ENCODE measurements at regions not wholly inside any gene's neighbourhood (a gene's known extent, or its start where the extent isn't known, plus 50 kb on each side); places are given as distances from the start of the nearest gene placed in this dataset.

- WGBS (ENCODE audit: extremely low coverage, insufficient read length, low lambda C conversion rate): no CpG with 5 or more reads among the region's 1 CpG
- Histone ChIP-seq H2BK5ac (ENCODE audit: insufficient read length, low read length) (no peak overlapping the region), H3K23ac (ENCODE audit: insufficient read length, low read depth, low read length) (no peak overlapping the region), H2BK15ac (ENCODE audit: low read depth, low read length) (no peak overlapping the region), H4K8ac (replicated peaks; ENCODE audit: insufficient read length, low read depth, low read length) (no peak overlapping the region), H3K9me3 (ENCODE audit: control insufficient read depth, low read depth, low read length) (no peaks in the 10 kb centered on the region), H3K4me1 (ENCODE audit: insufficient read depth, low read length) (peaks cover 3% of the 10 kb centered on the region; the same call in 1 of the 2 replicates), H2BK12ac (ENCODE audit: insufficient read length, low read depth, low read length) (no peak overlapping the region), H3K18ac (ENCODE audit: insufficient read length, low read depth, low read length) (no peak overlapping the region), H3K56ac (ENCODE audit: insufficient read length, low read depth, low read length) (no peak overlapping the region), H3K9ac (ENCODE audit: extremely low read depth, insufficient read length, low read length) (no peak overlapping the region), H4K20me1 (ENCODE audit: control insufficient read depth, insufficient read depth, insufficient read length) (no peaks in the 10 kb centered on the region), H3K4me2 (ENCODE audit: insufficient read depth, insufficient read length, low read length) (no peak overlapping the region), H3T11ph (ENCODE audit: low read length) (no peak overlapping the region), H2BK120ac (ENCODE audit: low read depth, low read length, poor library complexity, severe bottlenecking) (no peak overlapping the region), H3K27me3 (ENCODE audit: insufficient read depth, low read length) (no peaks in the 10 kb centered on the region), H2AK5ac (ENCODE audit: insufficient read length, low read length) (no peak overlapping the region), H3K79me2 (ENCODE audit: insufficient read depth, low read length) (no peaks in the 10 kb centered on the region), H3K23me2 (ENCODE audit: insufficient read length, low read depth, low read length, poor library complexity, severe bottlenecking) (no peaks in the 10 kb centered on the region), H3K14ac (ENCODE audit: insufficient read depth, low read length) (no peak overlapping the region), H3K27ac (ENCODE audit: insufficient read length, low read depth, low read length) (no peak overlapping the region), H4K91ac (ENCODE audit: insufficient read length, low read depth, low read length) (no peak overlapping the region), H3K4ac (ENCODE audit: low read depth, low read length) (no peak overlapping the region), H2BK20ac (ENCODE audit: low read depth, low read length, poor library complexity, severe bottlenecking) (no peak overlapping the region), H4K5ac (ENCODE audit: insufficient read length, low read depth, low read length) (no peak overlapping the region), H3K79me1 (ENCODE audit: insufficient read depth, low read depth, low read length, poor library complexity, severe bottlenecking) (no peaks in the 10 kb centered on the region), H2AFZ (ENCODE audit: low read length) (no peak overlapping the region)
- no peaks in the 10 kb centered on the region for H3K27me3 Mint-ChIP-seq (ENCODE audit: low read depth)
- H3K27ac Mint-ChIP-seq: no peak overlapping the region
- H3K36me3 Mint-ChIP-seq (ENCODE audit: insufficient read depth in 1 of 3, low read depth in 3 of 3): peaks cover 0 to 11% (median 2%) of the 10 kb centered on the region in 3 experiments; a peak in 3 of 7 replicates
- H3K4me3 Mint-ChIP-seq: no peak overlapping the region
- TF ChIP-seq, protein P1, sequence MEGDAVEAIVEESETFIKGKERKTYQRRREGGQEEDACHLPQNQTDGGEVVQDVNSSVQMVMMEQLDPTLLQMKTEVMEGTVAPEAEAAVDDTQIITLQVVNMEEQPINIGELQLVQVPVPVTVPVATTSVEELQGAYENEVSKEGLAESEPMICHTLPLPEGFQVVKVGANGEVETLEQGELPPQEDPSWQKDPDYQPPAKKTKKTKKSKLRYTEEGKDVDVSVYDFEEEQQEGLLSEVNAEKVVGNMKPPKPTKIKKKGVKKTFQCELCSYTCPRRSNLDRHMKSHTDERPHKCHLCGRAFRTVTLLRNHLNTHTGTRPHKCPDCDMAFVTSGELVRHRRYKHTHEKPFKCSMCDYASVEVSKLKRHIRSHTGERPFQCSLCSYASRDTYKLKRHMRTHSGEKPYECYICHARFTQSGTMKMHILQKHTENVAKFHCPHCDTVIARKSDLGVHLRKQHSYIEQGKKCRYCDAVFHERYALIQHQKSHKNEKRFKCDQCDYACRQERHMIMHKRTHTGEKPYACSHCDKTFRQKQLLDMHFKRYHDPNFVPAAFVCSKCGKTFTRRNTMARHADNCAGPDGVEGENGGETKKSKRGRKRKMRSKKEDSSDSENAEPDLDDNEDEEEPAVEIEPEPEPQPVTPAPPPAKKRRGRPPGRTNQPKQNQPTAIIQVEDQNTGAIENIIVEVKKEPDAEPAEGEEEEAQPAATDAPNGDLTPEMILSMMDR (conservative IDR thresholded peaks at IDR 0.05): no peak
- H3K9me3 Mint-ChIP-seq: no peaks in the 10 kb centered on the region; a peak in 1 of 5 replicates
- peaks cover 10% of the 10 kb centered on the region in 2 experiments for H3K4me1 Mint-ChIP-seq
- DNase-seq: no peak
These were observed 910.8 kb downstream of the C6orf118 start for GRCh38 chr6:164398647-164399046.

All from H9 (cell line).